MCF 10A (cell line): ENCODE measurements at regions not wholly inside any gene's neighbourhood (a gene's known extent, or its start where the extent isn't known, plus 50 kb on each side); places are given as distances from the start of the nearest gene placed in this dataset.

Experiments used
- BruUV-seq: library from RNA; stranded (reverse); fragments of 400-500 nt; replicated peaks from 2 replicates; lab custom pipeline; 2021; lab: Mats Ljungman, UMichigan
- CTCF ChIA-PET: fragments of 300-600 bp; sonication (Branson Sonifier 250); formaldehyde crosslinking; extraction: SDS; loops from one replicate; lab custom pipeline; 2021; ENCODE audit warnings: antibody characterized with exemption, inconsistent platforms; lab: Yijun Ruan, JAX
- POLR2A ChIA-PET: fragments of 300-600, 350-650 bp; sonication (Branson Sonifier 250); formaldehyde crosslinking; extraction: SDS; loops from one replicate; lab custom pipeline; 2020; ENCODE audit warnings: antibody characterized with exemption, inconsistent platforms; lab: Yijun Ruan, JAX
- DNase-seq: peaks from one replicate; pipeline ENCODE4 v3.0.0-alpha.2; 2018; ENCODE audit not compliant: unreplicated experiment
- H3K27ac Mint-ChIP-seq: one replicate; pipeline ENCODE4 v1.8.0; 2022; ENCODE audit warnings: mild to moderate bottlenecking, low read depth, mixed read lengths; ENCODE audit not compliant: unreplicated experiment
- H3K27me3 Mint-ChIP-seq: one replicate; pipeline ENCODE4 v1.8.0; 2022; ENCODE audit warnings: mixed read lengths; ENCODE audit not compliant: insufficient read depth, unreplicated experiment
- H3K36me3 Mint-ChIP-seq: one replicate; pipeline ENCODE4 v1.8.0; 2022; ENCODE audit warnings: mild to moderate bottlenecking, moderate library complexity, mixed read lengths; ENCODE audit not compliant: insufficient read depth, unreplicated experiment
- H3K4me1 Mint-ChIP-seq: one replicate; pipeline ENCODE4 v1.8.0; 2022; ENCODE audit warnings: mixed read lengths; ENCODE audit not compliant: insufficient read depth, unreplicated experiment
- H3K4me3 Mint-ChIP-seq: one replicate; pipeline ENCODE4 v1.8.0; 2022; ENCODE audit warnings: mild to moderate bottlenecking, moderate library complexity, mixed read lengths; ENCODE audit not compliant: unreplicated experiment
- H3K9me3 Mint-ChIP-seq: one replicate; pipeline ENCODE4 v1.8.0; 2022; ENCODE audit warnings: mixed read lengths; ENCODE audit not compliant: unreplicated experiment
- intact Hi-C: fragments of 100-400 bp; cut with micrococcal nuclease; formaldehyde crosslinking; loops from 2 replicates; pipeline ENCODE4 v1.14.1; 2022
- TF ChIP-seq, protein P1 (sequence below): fragments of 200-600 bp; IDR thresholded peaks from one replicate; pipeline ENCODE4 v1.8.0; 2022; ENCODE audit warnings: antibody characterized with exemption, mild to moderate bottlenecking; ENCODE audit not compliant: unreplicated experiment

DNA sequence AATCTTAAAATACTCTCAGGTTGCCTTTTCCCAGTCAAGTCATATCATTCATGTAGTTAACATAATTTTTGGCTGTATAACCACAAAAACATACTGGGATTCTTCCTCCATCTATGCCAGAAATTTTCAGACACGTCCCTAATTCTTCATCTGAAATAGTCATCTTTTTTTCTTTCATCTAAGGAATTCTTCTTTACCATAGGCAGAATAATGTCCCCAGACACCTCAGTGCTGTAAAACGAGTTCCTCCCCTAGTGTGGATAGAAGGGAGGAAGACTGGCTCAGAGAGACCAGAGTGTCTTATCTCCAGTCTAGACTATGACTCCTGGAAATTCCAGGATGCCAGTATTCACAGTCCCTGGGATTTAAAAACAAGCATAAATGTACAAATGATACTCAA is 127.8 kb downstream of the MREG start:
- H3K9me3 Mint-ChIP-seq: no peaks in the 10 kb centered on the region
- no peaks in the 10 kb centered on the region for H3K27me3 Mint-ChIP-seq
- POLR2A ChIA-PET: no interaction called here
- TF ChIP-seq, protein P1, sequence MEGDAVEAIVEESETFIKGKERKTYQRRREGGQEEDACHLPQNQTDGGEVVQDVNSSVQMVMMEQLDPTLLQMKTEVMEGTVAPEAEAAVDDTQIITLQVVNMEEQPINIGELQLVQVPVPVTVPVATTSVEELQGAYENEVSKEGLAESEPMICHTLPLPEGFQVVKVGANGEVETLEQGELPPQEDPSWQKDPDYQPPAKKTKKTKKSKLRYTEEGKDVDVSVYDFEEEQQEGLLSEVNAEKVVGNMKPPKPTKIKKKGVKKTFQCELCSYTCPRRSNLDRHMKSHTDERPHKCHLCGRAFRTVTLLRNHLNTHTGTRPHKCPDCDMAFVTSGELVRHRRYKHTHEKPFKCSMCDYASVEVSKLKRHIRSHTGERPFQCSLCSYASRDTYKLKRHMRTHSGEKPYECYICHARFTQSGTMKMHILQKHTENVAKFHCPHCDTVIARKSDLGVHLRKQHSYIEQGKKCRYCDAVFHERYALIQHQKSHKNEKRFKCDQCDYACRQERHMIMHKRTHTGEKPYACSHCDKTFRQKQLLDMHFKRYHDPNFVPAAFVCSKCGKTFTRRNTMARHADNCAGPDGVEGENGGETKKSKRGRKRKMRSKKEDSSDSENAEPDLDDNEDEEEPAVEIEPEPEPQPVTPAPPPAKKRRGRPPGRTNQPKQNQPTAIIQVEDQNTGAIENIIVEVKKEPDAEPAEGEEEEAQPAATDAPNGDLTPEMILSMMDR: no peak
- DNase-seq: no peak
- BruUV-seq: no TSS peak
- CTCF ChIA-PET: no interaction called here
- H3K4me1 Mint-ChIP-seq: peaks cover 7% of the 10 kb centered on the region
- intact Hi-C loops: no loop called here
- no peak overlapping the region for H3K4me3 Mint-ChIP-seq
- H3K27ac Mint-ChIP-seq: no peak overlapping the region
- no peaks in the 10 kb centered on the region for H3K36me3 Mint-ChIP-seq

- TF ChIP-seq, protein P1: no peak
- Mint-ChIP-seq H3K4me1 (peaks cover 13% of the 10 kb centered on the region), H3K36me3 (no peaks in the 10 kb centered on the region), H3K4me3 (no peak overlapping the region), H3K27ac (no peak overlapping the region), H3K27me3 (no peaks in the 10 kb centered on the region), H3K9me3 (no peaks in the 10 kb centered on the region)
- ChIA-PET CTCF (interaction anchor here (0.6 kb wide), 1 partner anchor 43 kb away, joined by 3 read pairs; no protein-coding TSS in a partner anchor), POLR2A (interaction anchor here (0.6 kb wide), 1 partner anchor 396 kb away, joined by 3 read pairs; no protein-coding TSS in a partner anchor)
- DNase-seq: no peak
- BruUV-seq: no TSS peak
- intact Hi-C loops: no loop called here
These were observed 128.8 kb downstream of the MREG start for GRCh38 chr2:215884451-215885087.

GRCh38 chr2:215883799-215884198 is 129.6 kb downstream of the MREG start:
- Mint-ChIP-seq H3K36me3 (no peaks in the 10 kb centered on the region), H3K4me1 (peaks cover 13% of the 10 kb centered on the region), H3K27ac (no peak overlapping the region), H3K27me3 (no peaks in the 10 kb centered on the region), H3K4me3 (no peak overlapping the region), H3K9me3 (no peaks in the 10 kb centered on the region)
- BruUV-seq: no TSS peak
- POLR2A ChIA-PET: no interaction called here
- TF ChIP-seq, protein P1: no peak
- CTCF ChIA-PET: interaction anchor here (0.6 kb wide), 1 partner anchor 44 kb away, joined by 3 read pairs; no protein-coding TSS in a partner anchor
- no peak for DNase-seq
- intact Hi-C loops: no loop called here

DNA sequence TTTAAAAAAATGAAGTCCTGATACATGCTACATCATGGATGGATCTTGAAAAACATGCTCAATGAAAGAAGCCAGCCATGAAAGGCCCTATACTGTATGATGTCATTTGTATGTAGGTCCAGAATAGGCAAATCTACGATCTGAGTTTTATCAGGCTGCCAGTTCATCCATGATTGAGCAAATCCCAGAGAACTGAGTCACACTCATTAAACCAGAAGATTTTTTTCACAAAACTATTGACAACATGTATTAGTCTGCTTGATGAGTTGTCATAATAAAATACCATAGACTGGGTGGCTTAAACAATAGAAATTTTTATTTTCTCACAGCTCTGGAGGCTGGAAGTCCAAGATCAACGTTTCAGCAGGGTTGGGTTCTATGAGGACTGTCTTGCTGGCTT is 130.7 kb downstream of the MREG start:
- POLR2A ChIA-PET: no interaction called here
- Mint-ChIP-seq H3K4me1 (peaks cover 13% of the 10 kb centered on the region), H3K4me3 (no peak overlapping the region), H3K36me3 (no peaks in the 10 kb centered on the region), H3K27me3 (no peaks in the 10 kb centered on the region), H3K9me3 (no peaks in the 10 kb centered on the region), H3K27ac (no peak overlapping the region)
- BruUV-seq: no TSS peak
- no peak for DNase-seq
- TF ChIP-seq, protein P1: no peak
- intact Hi-C loops: no loop called here
- CTCF ChIA-PET: interaction anchor here (0.5 kb wide), 1 partner anchor 108 kb away, joined by 3 read pairs; no protein-coding TSS in a partner anchor
